GM12873 (cell line): ENCODE measurements at regions not wholly inside any gene's neighbourhood (a gene's known extent, or its start where the extent isn't known, plus 50 kb on each side); places are given as distances from the start of the nearest gene placed in this dataset.
A peak's percentile ranks its signal among the peaks of the same experiment; 100 is the strongest.

Experiments used
- CTCF ChIP-seq: IDR thresholded peaks from 2 replicates; pipeline ENCODE4 v1.5.1; 2012; ENCODE audit warnings: low read depth, mild to moderate bottlenecking, moderate library complexity, low read length, control low read depth; ENCODE audit not compliant: insufficient read depth; ENCODE audit errors: missing control alignments

- TF ChIP-seq CTCF = no peak
Observed at GRCh38 chrX:19182785-19183184, 60.5 kb upstream of the ADGRG2 start.

- no peak for TF ChIP-seq CTCF
Observed at GRCh38 chrX:19183761-19184477, 61.7 kb upstream of the ADGRG2 start.

GRCh38 chrX:19188566-19188965 lies 66.3 kb upstream of the ADGRG2 start:
- no peak for TF ChIP-seq CTCF

- no peak for TF ChIP-seq CTCF
Observed at GRCh38 chrX:19190902-19191301, 68.6 kb upstream of the ADGRG2 start.

- no peak for TF ChIP-seq CTCF
Observed at GRCh38 chrX:19193565-19193964, 71.3 kb upstream of the ADGRG2 start.

- TF ChIP-seq CTCF = peak; percentile 24
Observed at GRCh38 chrX:19194285-19195242, 72.3 kb upstream of the ADGRG2 start.

- TF ChIP-seq CTCF = no peak
Observed at GRCh38 chrX:19195243-19195610, 73.0 kb upstream of the ADGRG2 start.
